ENCODE measurements at regions not wholly inside any gene's neighbourhood (a gene's known extent, or its start where the extent isn't known, plus 50 kb on each side); places are given as distances from the start of the nearest gene placed in this dataset.
"Not testable (repeated sequence)": the region's sequence is repeated elsewhere in the genome, so short reads cannot be mapped to it uniquely, and the experiment has no call there.

- Histone ChIP-seq H3K27me3 (ENCODE audit: control insufficient read depth, extremely low read depth, insufficient read depth, low read length) (no peaks in the 10 kb centered on the region), H3K4me1 (ENCODE audit: control insufficient read depth, extremely low read depth, insufficient read depth, low read length) (no peaks in the 10 kb centered on the region), H3K79me2 (ENCODE audit: control insufficient read depth, insufficient read depth, low read length) (no peaks in the 10 kb centered on the region), H2AFZ (ENCODE audit: control insufficient read depth, low read length) (no peak overlapping the region), H3K9me1 (ENCODE audit: control insufficient read depth, extremely low read depth, insufficient read depth, low read length) (no peaks in the 10 kb centered on the region), H3K9me3 (ENCODE audit: control insufficient read depth, low read depth, low read length) (no peaks in the 10 kb centered on the region), H3K4me2 (ENCODE audit: control insufficient read depth, extremely low read depth, insufficient read depth, low read depth, low read length) (no peak overlapping the region), H3K27ac (ENCODE audit: control insufficient read depth, insufficient read depth, low read length) (no peak overlapping the region), H3K9ac (ENCODE audit: control insufficient read depth, extremely low read depth, insufficient read depth, low read length) (no peak overlapping the region), H3K4me3 (ENCODE audit: control insufficient read depth in 2 of 3, extremely low read depth in 1 of 3, insufficient read depth in 2 of 3, low read depth in 1 of 3, low read length in 3 of 3) (no peak overlapping the region), H4K20me1 (ENCODE audit: control insufficient read depth, extremely low read depth, insufficient read depth, low read length) (no peaks in the 10 kb centered on the region), H3K36me3 (ENCODE audit: control insufficient read depth in 2 of 2, extremely low read depth in 1 of 2, insufficient read depth in 2 of 2, low read length in 2 of 2) (no peaks in the 10 kb centered on the region)
- TF ChIP-seq EZH2 (IDR thresholded peaks at IDR 0.05; ENCODE audit: low read length) (no peak), CTCF (optimal IDR thresholded peaks at IDR 0.05 in 1 of 3, IDR thresholded peaks at IDR 0.05 in 1 of 3, conservative IDR thresholded peaks at IDR 0.05 in 1 of 3; ENCODE audit: extremely low read depth in 1 of 3, insufficient read depth in 2 of 3, low read length in 3 of 3) (no peak)
- FAIRE-seq (no peak), DNase-seq (ENCODE audit: low read depth, low spot score) (no peak)
- dilution Hi-C loops (cut with MboI; ENCODE audit: extremely low pct_ligation_motif_present, low sequenced_read_pairs), result no loop called here
Observed at GRCh38 chr4:25506032-25506571, 129.0 kb downstream of the ANAPC4 start.

GRCh38 chr4:25509646-25510045, 132.6 kb downstream of the ANAPC4 start:
- dilution Hi-C loops (cut with MboI; ENCODE audit: extremely low pct_ligation_motif_present, low sequenced_read_pairs), result no loop called here
- no peaks in the 10 kb centered on the region for H4K20me1 ChIP-seq (ENCODE audit: control insufficient read depth, extremely low read depth, insufficient read depth, low read length)
- no peak overlapping the region for H3K27ac ChIP-seq (ENCODE audit: control insufficient read depth, insufficient read depth, low read length)
- no peaks in the 10 kb centered on the region for H3K36me3 ChIP-seq (ENCODE audit: control insufficient read depth in 2 of 2, extremely low read depth in 1 of 2, insufficient read depth in 2 of 2, low read length in 2 of 2)
- H3K4me3 ChIP-seq (ENCODE audit: control insufficient read depth in 2 of 3, extremely low read depth in 1 of 3, insufficient read depth in 2 of 3, low read depth in 1 of 3, low read length in 3 of 3), result no peak overlapping the region
- no peak overlapping the region for H2AFZ ChIP-seq (ENCODE audit: control insufficient read depth, low read length)
- TF ChIP-seq EZH2 (IDR thresholded peaks at IDR 0.05; ENCODE audit: low read length) (no peak), CTCF (optimal IDR thresholded peaks at IDR 0.05 in 1 of 3, IDR thresholded peaks at IDR 0.05 in 1 of 3, conservative IDR thresholded peaks at IDR 0.05 in 1 of 3; ENCODE audit: extremely low read depth in 1 of 3, insufficient read depth in 2 of 3, low read length in 3 of 3) (no peak)
- FAIRE-seq (no peak), DNase-seq (ENCODE audit: low read depth, low spot score) (no peak)
- no peaks in the 10 kb centered on the region for H3K27me3 ChIP-seq (ENCODE audit: control insufficient read depth, extremely low read depth, insufficient read depth, low read length)
- no peaks in the 10 kb centered on the region for H3K9me1 ChIP-seq (ENCODE audit: control insufficient read depth, extremely low read depth, insufficient read depth, low read length)
- H3K9ac ChIP-seq (ENCODE audit: control insufficient read depth, extremely low read depth, insufficient read depth, low read length), result no peak overlapping the region
- H3K4me1 ChIP-seq (ENCODE audit: control insufficient read depth, extremely low read depth, insufficient read depth, low read length), result no peaks in the 10 kb centered on the region
- no peaks in the 10 kb centered on the region for H3K79me2 ChIP-seq (ENCODE audit: control insufficient read depth, insufficient read depth, low read length)
- H3K4me2 ChIP-seq (ENCODE audit: control insufficient read depth, extremely low read depth, insufficient read depth, low read depth, low read length), result no peak overlapping the region
- H3K9me3 ChIP-seq (ENCODE audit: control insufficient read depth, low read depth, low read length), result no peaks in the 10 kb centered on the region

- H2AFZ ChIP-seq (ENCODE audit: control insufficient read depth, low read length); H3K4me3 ChIP-seq (ENCODE audit: control insufficient read depth in 2 of 3, extremely low read depth in 1 of 3, insufficient read depth in 2 of 3, low read depth in 1 of 3, low read length in 3 of 3); H4K20me1 ChIP-seq (ENCODE audit: control insufficient read depth, extremely low read depth, insufficient read depth, low read length); H3K27me3 ChIP-seq (ENCODE audit: control insufficient read depth, extremely low read depth, insufficient read depth, low read length); H3K4me1 ChIP-seq (ENCODE audit: control insufficient read depth, extremely low read depth, insufficient read depth, low read length); H3K4me2 ChIP-seq (ENCODE audit: control insufficient read depth, extremely low read depth, insufficient read depth, low read depth, low read length); H3K27ac ChIP-seq (ENCODE audit: control insufficient read depth, insufficient read depth, low read length); H3K9me1 ChIP-seq (ENCODE audit: control insufficient read depth, extremely low read depth, insufficient read depth, low read length); FAIRE-seq; DNase-seq (ENCODE audit: low read depth, low spot score); H3K9ac ChIP-seq (ENCODE audit: control insufficient read depth, extremely low read depth, insufficient read depth, low read length); dilution Hi-C loops (cut with MboI; ENCODE audit: extremely low pct_ligation_motif_present, low sequenced_read_pairs); H3K79me2 ChIP-seq (ENCODE audit: control insufficient read depth, insufficient read depth, low read length); H3K36me3 ChIP-seq (ENCODE audit: control insufficient read depth in 2 of 2, extremely low read depth in 1 of 2, insufficient read depth in 2 of 2, low read length in 2 of 2); H3K9me3 ChIP-seq (ENCODE audit: control insufficient read depth, low read depth, low read length): not testable (repeated sequence)
Observed at GRCh38 chr4:25511823-25512222, 134.8 kb downstream of the ANAPC4 start.
